ENCODE measurements at regions not wholly inside any gene's neighbourhood (a gene's known extent, or its start where the extent isn't known, plus 50 kb on each side); places are given as distances from the start of the nearest gene placed in this dataset.

- TF ChIP-seq MAX (IDR thresholded peaks at IDR 0.05) (no peak), EZH2 (IDR thresholded peaks at IDR 0.05) (no peak), SP1 (IDR thresholded peaks at IDR 0.05; ENCODE audit: low read depth) (no peak)
Measured at GRCh38 chr7:32258265-32258664, 188.1 kb upstream of the PDE1C start (continued).

GRCh38 chr7:32257621-32258020 is 187.4 kb upstream of the PDE1C start:
- Histone ChIP-seq H3K9me3 (ENCODE audit: control insufficient read depth in 1 of 2, insufficient read depth in 1 of 2, low read depth in 1 of 2, low read length in 2 of 2) (no peaks in the 10 kb centered on the region), H3K27ac (ENCODE audit: low read depth, low read length) (no peak overlapping the region), H3K4me3 (replicated peaks in 1 of 2; ENCODE audit: low read depth in 1 of 2, low read length in 2 of 2) (no peak overlapping the region), H3K4me2 (ENCODE audit: low read length) (no peak overlapping the region), H3K79me2 (ENCODE audit: insufficient read depth, low read length) (no peaks in the 10 kb centered on the region), H4K20me1 (ENCODE audit: insufficient read depth) (no peaks in the 10 kb centered on the region), H3K9ac (ENCODE audit: low read length) (no peak overlapping the region), H3K27me3 (ENCODE audit: insufficient read depth, low read length) (0 out of 2 replicates have a peak, but pooled peaks cover 6% of the 10 kb centered on the region), H2AFZ (ENCODE audit: low read depth, low read length, poor library complexity, severe bottlenecking) (no peak overlapping the region), H3K4me1 (ENCODE audit: control insufficient read depth in 1 of 2, insufficient read depth in 2 of 2, low read length in 2 of 2) (no peaks in the 10 kb centered on the region), H3K36me3 (ENCODE audit: control insufficient read depth in 1 of 2, insufficient read depth in 2 of 2, low read length in 2 of 2) (no peaks in the 10 kb centered on the region), H3K9me2 (ENCODE audit: insufficient read depth) (no peaks in the 10 kb centered on the region)
- no peak for DNase-seq (ENCODE audit: low read depth, low spot score)
- TF ChIP-seq CTCF (IDR thresholded peaks at IDR 0.05 in 2 of 3, conservative IDR thresholded peaks at IDR 0.05 in 1 of 3; ENCODE audit: borderline replicate concordance in 1 of 3, insufficient read depth in 1 of 3, low read depth in 2 of 3, low read length in 2 of 3) (no peak), SIN3A (IDR thresholded peaks at IDR 0.05; ENCODE audit: low read depth) (no peak), MAX (IDR thresholded peaks at IDR 0.05) (no peak), RAD21 (IDR thresholded peaks at IDR 0.05; ENCODE audit: low read depth) (no peak), ATF3 (IDR thresholded peaks at IDR 0.05) (no peak), ELF1 (IDR thresholded peaks at IDR 0.05; ENCODE audit: borderline replicate concordance, low read depth) (no peak), TCF7L2 (IDR thresholded peaks at IDR 0.05; ENCODE audit: borderline replicate concordance, extremely low read depth, insufficient read depth, insufficient read length) (no peak), CEBPB (IDR thresholded peaks at IDR 0.05; ENCODE audit: low read depth) (no peak), FOSL1 (IDR thresholded peaks at IDR 0.05; ENCODE audit: low read depth) (no peak), ZNF274 (IDR thresholded peaks at IDR 0.05; ENCODE audit: low read depth, low read length) (no peak), EZH2 (IDR thresholded peaks at IDR 0.05) (no peak), SRF (IDR thresholded peaks at IDR 0.05; ENCODE audit: low read depth) (no peak), POLR2AphosphoS5 (IDR thresholded peaks at IDR 0.05; ENCODE audit: low read depth, low read length) (no peak)
- intact Hi-C loops (cut with micrococcal nuclease) = no loop called here
- ATAC-seq = no peak
- no TSS peak for BruUV-seq (replicated peaks)
- ChIA-PET RAD21 (ENCODE audit: low non-redundant PET in 1 of 2, low total read pairs in 2 of 2, uncharacterized antibody in 2 of 2, unreplicated experiment in 2 of 2) (no interaction called here), POLR2A (no interaction called here), CTCF (no interaction called here)

Data from HCT116 (cell line).